ENCODE measurements at regions not wholly inside any gene's neighbourhood (a gene's known extent, or its start where the extent isn't known, plus 50 kb on each side); places are given as distances from the start of the nearest gene placed in this dataset.

DNA sequence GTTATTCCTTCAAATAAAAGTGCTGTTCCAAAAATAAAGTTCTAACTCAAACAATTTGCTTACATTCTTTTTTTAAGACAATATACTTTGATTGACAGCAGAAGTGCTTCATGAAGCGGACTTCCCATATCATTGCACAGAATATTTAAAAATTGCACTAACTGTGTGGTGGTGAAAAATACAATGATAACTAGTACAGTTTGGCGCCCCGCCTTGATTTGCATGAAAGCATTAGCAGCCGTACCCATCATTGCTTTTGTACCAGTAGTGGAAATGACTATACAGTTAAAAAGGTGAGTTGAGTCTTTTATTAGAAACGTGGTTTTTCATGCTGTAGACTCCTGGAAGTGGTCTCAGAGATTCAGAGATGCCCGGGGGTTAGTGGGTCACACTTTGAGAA lies 69.5 kb upstream of the MAP3K1 start:
- no peak overlapping the region for H3K9ac ChIP-seq (ENCODE audit: low read depth, low read length, poor library complexity, severe bottlenecking)
- peaks cover 19% of the 10 kb centered on the region for H3K4me1 ChIP-seq (ENCODE audit: insufficient read depth, low read length, poor library complexity, severe bottlenecking)
- TF ChIP-seq EZH2phosphoT487 (IDR thresholded peaks at IDR 0.05; ENCODE audit: borderline replicate concordance): no peak
- TF ChIP-seq, protein P1, sequence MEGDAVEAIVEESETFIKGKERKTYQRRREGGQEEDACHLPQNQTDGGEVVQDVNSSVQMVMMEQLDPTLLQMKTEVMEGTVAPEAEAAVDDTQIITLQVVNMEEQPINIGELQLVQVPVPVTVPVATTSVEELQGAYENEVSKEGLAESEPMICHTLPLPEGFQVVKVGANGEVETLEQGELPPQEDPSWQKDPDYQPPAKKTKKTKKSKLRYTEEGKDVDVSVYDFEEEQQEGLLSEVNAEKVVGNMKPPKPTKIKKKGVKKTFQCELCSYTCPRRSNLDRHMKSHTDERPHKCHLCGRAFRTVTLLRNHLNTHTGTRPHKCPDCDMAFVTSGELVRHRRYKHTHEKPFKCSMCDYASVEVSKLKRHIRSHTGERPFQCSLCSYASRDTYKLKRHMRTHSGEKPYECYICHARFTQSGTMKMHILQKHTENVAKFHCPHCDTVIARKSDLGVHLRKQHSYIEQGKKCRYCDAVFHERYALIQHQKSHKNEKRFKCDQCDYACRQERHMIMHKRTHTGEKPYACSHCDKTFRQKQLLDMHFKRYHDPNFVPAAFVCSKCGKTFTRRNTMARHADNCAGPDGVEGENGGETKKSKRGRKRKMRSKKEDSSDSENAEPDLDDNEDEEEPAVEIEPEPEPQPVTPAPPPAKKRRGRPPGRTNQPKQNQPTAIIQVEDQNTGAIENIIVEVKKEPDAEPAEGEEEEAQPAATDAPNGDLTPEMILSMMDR (conservative IDR thresholded peaks at IDR 0.05; ENCODE audit: low read length): no peak
- no peak overlapping the region for H3K4me2 ChIP-seq (ENCODE audit: low read depth, low read length, poor library complexity, severe bottlenecking)
- no peaks in the 10 kb centered on the region for H3K36me3 ChIP-seq (ENCODE audit: insufficient read depth, low read length)
- no peaks in the 10 kb centered on the region for H4K20me1 ChIP-seq (ENCODE audit: insufficient read depth, low read length, poor library complexity, severe bottlenecking)
- H2AFZ ChIP-seq (ENCODE audit: low read length): peak overlapping the region; percentile 7; the same call in 1 of the 2 replicates
- H3K9me2 ChIP-seq (replicated peaks; ENCODE audit: low read depth, low read length): no peaks in the 10 kb centered on the region
- no peak overlapping the region for H3K4me3 ChIP-seq (ENCODE audit: low read length, poor library complexity, severe bottlenecking)
- no peaks in the 10 kb centered on the region for H3K9me3 ChIP-seq (ENCODE audit: insufficient read depth, low read depth, low read length)
- H3F3A ChIP-seq (ENCODE audit: low read depth): no peaks in the 10 kb centered on the region
- no peaks in the 10 kb centered on the region for H3K79me2 ChIP-seq (ENCODE audit: insufficient read depth, low read length)
- H3K27me3 ChIP-seq (ENCODE audit: insufficient read depth, low read length, poor library complexity, severe bottlenecking): no peaks in the 10 kb centered on the region

DNA sequence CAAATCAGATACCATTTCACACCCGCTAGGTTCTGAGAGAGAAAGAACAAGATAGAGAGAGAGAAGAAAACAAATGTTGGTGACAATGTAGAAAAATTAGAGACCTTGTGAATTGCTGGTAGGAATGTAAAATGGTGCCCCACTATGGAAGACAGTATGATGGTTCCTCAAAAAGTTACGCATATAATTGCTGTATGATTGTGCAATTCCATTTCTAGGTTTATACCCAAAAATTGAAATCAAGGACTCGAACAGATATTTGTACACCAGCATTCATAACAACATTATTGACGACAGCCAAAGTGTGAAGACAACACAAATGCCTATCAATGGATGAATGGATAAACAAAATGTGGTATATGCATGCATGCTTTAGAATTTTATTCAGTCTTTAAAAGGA lies 74.5 kb upstream of the MAP3K1 start:
- H3K9me2 ChIP-seq (replicated peaks; ENCODE audit: low read depth, low read length): no peaks in the 10 kb centered on the region
- no peak overlapping the region for H3K9ac ChIP-seq (ENCODE audit: low read depth, low read length, poor library complexity, severe bottlenecking)
- H3K9me3 ChIP-seq (ENCODE audit: insufficient read depth, low read depth, low read length): no peaks in the 10 kb centered on the region
- H3K4me1 ChIP-seq (ENCODE audit: insufficient read depth, low read length, poor library complexity, severe bottlenecking): peaks cover 41% of the 10 kb centered on the region
- no peaks in the 10 kb centered on the region for H3K27me3 ChIP-seq (ENCODE audit: insufficient read depth, low read length, poor library complexity, severe bottlenecking)
- no peak overlapping the region for H2AFZ ChIP-seq (ENCODE audit: low read length)
- H3K79me2 ChIP-seq (ENCODE audit: insufficient read depth, low read length): no peaks in the 10 kb centered on the region
- peaks cover 8% of the 10 kb centered on the region for H3F3A ChIP-seq (ENCODE audit: low read depth)
- H3K4me2 ChIP-seq (ENCODE audit: low read depth, low read length, poor library complexity, severe bottlenecking): no peak overlapping the region
- TF ChIP-seq, protein P1 (conservative IDR thresholded peaks at IDR 0.05; ENCODE audit: low read length): no peak
- TF ChIP-seq EZH2phosphoT487 (IDR thresholded peaks at IDR 0.05; ENCODE audit: borderline replicate concordance): no peak
- H4K20me1 ChIP-seq (ENCODE audit: insufficient read depth, low read length, poor library complexity, severe bottlenecking): no peaks in the 10 kb centered on the region
- no peak overlapping the region for H3K4me3 ChIP-seq (ENCODE audit: low read length, poor library complexity, severe bottlenecking)
- no peaks in the 10 kb centered on the region for H3K36me3 ChIP-seq (ENCODE audit: insufficient read depth, low read length)

DNA sequence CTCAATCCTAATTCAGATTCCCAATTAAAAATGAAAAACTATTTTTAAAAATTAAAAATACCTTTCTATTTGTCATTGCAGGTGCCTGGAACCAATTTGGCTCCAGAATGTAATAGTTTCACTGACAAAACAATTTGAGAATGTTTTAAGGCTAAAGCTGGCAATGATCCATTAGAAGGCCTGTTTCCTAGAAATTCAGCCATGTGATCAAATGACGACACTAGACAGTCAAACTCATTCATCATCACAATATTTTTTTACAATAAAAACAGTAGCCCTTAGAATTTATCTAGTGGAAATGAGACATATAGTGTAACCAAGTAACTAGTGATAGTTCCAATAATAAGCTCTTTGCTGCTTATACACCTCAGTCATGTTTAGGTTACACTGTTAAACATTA lies 75.4 kb upstream of the MAP3K1 start:
- Histone ChIP-seq H3K4me3 (ENCODE audit: low read length, poor library complexity, severe bottlenecking) (no peak overlapping the region), H3K36me3 (ENCODE audit: insufficient read depth, low read length) (no peaks in the 10 kb centered on the region), H3K4me1 (ENCODE audit: insufficient read depth, low read length, poor library complexity, severe bottlenecking) (peaks cover 43% of the 10 kb centered on the region), H3K9ac (ENCODE audit: low read depth, low read length, poor library complexity, severe bottlenecking) (no peak overlapping the region), H3F3A (ENCODE audit: low read depth) (peaks cover 16% of the 10 kb centered on the region), H2AFZ (ENCODE audit: low read length) (no peak overlapping the region), H3K4me2 (ENCODE audit: low read depth, low read length, poor library complexity, severe bottlenecking) (no peak overlapping the region), H3K27me3 (ENCODE audit: insufficient read depth, low read length, poor library complexity, severe bottlenecking) (no peaks in the 10 kb centered on the region), H3K79me2 (ENCODE audit: insufficient read depth, low read length) (no peaks in the 10 kb centered on the region), H3K9me3 (ENCODE audit: insufficient read depth, low read depth, low read length) (no peaks in the 10 kb centered on the region), H4K20me1 (ENCODE audit: insufficient read depth, low read length, poor library complexity, severe bottlenecking) (no peaks in the 10 kb centered on the region), H3K9me2 (replicated peaks; ENCODE audit: low read depth, low read length) (no peaks in the 10 kb centered on the region)
- TF ChIP-seq, protein P1 (conservative IDR thresholded peaks at IDR 0.05; ENCODE audit: low read length): no peak
- no peak for TF ChIP-seq EZH2phosphoT487 (IDR thresholded peaks at IDR 0.05; ENCODE audit: borderline replicate concordance)

Data from Loucy (cell line).